ENCODE measurements at regions not wholly inside any gene's neighbourhood (a gene's known extent, or its start where the extent isn't known, plus 50 kb on each side); places are given as distances from the start of the nearest gene placed in this dataset.

- TF ChIP-seq CTCF (IDR thresholded peaks at IDR 0.05) (no peak), EP300 (IDR thresholded peaks at IDR 0.05) (no peak), POLR2AphosphoS5 (IDR thresholded peaks at IDR 0.05) (no peak)
These were observed 69.5 kb upstream of the AFDN start for GRCh38 chr6:167757249-167757648.
